ENCODE measurements at regions not wholly inside any gene's neighbourhood (a gene's known extent, or its start where the extent isn't known, plus 50 kb on each side); places are given as distances from the start of the nearest gene placed in this dataset.

DNA sequence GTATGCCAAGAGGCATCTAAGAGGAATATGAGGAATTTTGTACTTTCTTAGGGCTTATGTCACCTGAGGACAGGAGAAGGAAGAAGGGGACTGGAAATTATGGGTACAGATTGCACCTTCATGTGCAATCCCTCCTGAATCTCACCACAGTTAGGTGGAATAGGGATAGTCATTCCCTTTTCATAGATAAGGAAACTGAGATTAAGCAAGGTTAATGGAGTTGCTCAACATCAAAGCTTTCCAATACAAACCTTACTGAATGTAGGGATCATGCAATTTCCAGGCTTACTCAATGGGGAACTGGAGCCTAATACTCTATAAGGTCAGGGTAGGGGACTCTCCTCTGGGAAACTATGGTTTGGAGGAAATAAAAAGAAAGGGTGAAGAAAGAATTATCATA is 133.0 kb downstream of the C11orf87 start:
- no peak for FAIRE-seq

DNA sequence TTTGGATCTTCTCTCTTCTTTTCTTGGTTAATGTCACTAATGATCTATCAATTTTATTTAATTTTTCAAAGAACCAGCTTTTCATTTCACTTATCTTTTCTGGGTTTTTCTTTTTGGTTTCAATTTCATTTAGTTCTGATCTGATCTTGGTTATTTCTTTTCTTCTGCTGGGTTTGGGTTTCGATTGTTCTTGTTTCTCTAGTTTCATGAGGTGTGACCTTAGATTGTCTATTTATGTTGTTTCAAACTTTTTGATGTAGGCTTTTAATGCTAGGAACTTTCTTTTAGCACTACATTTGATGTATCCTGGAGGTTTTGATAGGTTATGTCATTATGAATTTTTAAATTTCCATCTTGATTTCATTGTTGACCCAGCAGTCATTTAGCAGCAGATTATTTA is 142.3 kb downstream of the C11orf87 start:
- no peak for FAIRE-seq

GRCh38 chr11:109582470-109582869 is 160.5 kb downstream of the C11orf87 start:
- no peak for FAIRE-seq

DNA sequence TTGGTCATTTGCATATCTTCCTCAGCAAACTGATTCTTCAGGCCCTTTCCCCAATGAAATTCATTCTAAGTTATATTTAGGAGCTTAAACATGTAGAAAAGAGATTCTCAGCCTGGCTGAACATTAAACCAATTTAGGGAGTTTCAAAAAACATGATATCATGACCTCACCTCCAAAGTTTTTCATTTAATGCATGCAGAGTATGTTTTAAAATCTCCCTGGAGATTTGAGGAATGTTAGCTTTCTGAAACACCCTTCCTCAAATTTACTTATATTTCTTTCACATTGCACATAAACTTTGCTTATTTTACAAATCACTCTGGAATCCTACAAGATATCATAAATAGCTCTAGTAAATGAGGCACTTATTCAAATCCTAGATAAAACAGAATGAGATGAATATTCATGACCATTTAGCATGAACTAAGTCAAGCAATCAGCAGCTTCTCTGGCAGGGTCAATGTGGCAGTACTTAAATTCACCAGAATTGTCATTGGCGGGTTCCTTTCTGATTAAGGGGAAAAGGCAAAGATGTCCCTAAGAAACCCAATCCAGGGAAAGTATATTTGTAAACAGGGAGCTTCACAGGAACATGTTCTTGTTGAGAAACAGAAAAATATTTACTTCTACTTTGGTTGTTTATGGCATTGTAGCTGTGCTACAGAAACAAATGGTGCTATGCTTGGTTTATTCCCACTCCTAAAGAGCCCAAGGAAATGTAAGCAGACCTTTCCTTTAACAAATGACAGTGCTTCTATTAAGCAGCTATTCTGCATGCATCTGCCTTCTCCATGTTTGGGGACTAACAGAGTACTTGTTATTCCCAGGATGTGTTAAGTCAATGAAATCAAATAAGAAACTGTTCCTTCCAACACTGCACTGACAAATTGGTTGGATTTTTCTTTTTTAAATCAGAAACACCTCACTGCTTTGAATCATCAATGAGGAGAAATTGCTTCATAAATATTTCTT is 162.3 kb downstream of the C11orf87 start:
- no peak for FAIRE-seq

DNA sequence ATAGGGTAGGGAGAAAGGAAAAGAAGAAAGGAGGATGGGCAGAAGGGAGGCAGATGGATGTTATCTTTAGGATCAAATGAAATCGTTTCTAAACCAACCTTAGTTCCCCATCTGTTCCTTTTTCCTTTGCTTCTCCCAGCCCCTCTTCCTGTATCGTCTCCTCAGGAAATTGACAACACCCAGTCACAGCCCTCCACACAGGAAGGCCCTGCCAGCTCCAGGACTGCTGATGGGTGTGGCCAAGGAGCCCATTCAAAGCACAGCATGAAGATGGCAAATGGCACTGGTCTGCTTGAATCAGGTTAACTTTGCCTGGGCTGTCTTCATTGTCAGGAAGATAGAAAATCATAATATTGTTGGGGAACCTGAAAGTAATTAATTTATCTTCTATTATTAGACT is 164.8 kb downstream of the C11orf87 start:
- no peak for FAIRE-seq

DNA sequence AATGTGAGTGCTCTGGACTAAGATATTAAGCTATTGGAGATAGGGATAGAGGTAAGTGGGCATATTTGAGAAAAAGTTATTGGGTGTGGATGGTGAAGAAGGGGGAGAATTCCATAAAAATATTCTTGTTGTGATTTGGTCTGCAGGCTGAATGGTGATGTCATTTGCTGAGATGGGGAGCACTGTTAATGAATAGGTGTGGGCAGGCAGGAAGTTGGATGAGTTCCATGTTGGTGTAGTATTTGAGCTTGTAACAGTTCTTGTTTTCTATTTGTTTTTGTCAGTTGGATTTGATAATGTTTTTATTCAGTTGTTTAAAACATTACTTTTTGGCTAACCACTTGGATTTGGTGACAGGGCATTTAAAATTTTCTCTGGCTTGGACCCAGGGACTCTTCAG is 168.8 kb downstream of the C11orf87 start:
- no peak for FAIRE-seq

DNA sequence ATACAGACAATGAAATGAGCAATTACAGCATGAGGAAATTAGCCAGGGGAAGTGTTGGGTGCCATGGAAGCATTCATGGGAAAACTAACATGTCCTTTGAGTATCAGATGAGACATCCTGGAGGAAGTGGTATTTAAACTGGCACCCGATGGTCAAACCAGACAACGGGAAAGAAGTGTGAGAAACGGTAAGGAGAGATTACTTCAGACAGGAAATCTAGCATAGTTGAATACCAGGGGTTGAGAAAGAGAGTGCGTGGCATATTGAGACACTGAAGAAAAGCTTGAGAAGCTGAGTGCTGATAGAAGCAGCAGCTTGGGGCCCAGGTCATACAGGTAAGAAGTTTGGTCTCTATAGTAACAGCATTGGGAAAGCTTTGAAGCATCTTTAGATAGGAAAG is 175.3 kb downstream of the C11orf87 start:
- FAIRE-seq = no peak

GRCh38 chr11:109604481-109605400 is 182.8 kb downstream of the C11orf87 start:
- no peak for FAIRE-seq

DNA sequence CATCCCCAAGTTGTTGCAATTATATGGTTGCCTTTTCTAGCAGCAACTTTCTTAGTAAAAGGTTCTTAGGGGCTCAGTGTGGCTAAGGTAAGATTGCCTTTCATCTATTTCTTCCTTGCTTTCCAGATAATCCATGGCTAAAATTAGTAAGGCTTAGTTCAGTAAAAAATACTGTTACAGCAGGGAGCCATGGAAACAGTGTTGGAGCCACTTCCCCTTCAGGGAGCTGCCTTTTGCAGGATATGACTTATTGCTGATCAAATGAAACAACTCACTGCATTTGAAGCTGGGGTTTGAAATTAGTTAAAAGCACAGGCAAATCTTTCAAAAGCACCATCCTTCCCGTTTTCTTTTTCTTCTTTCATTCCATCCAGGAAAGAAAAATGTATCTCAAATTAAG is 184.3 kb downstream of the C11orf87 start:
- no peak for FAIRE-seq

GRCh38 chr11:109609454-109610185 is 187.6 kb downstream of the C11orf87 start:
- no peak for FAIRE-seq

- FAIRE-seq = no peak
Observed at GRCh38 chr11:109612496-109612895, 190.5 kb downstream of the C11orf87 start.

DNA sequence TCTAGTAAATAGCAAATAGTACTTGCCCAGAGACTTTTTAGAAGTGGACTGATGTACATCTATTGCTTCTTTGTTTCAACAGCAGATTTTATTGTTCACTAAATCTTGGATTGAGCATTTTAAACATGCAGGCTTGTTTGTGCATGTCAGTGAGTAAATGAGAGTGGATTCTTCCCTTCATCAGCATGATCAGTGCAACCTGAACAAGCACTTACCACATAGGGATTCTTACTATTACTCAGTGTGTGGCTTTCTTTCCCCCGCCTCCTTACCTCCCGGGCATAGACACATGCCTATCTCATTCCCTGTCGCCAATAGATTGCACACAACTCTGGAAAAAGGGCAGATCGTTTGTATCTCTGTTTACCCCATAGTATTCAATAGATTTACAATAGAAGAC is 197.5 kb downstream of the C11orf87 start:
- FAIRE-seq = no peak

DNA sequence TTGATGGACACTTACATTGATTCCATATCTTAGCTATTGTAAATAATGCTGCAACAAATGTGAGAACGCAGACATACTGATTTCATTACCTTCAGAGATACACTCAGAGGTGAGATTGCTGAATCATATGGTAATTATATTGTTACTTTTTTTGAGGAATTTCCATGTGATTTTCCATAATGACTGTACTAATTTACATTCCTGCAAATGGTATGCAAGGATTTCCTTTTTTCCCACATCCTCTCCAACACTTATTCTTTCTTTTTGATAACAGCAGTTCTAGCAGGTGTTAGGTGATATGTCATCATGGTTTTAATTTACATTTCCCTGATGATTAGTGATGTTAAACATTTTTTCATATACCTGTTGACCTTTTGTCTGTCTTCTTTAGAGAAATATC is 207.7 kb downstream of the C11orf87 start:
- FAIRE-seq = no peak

DNA sequence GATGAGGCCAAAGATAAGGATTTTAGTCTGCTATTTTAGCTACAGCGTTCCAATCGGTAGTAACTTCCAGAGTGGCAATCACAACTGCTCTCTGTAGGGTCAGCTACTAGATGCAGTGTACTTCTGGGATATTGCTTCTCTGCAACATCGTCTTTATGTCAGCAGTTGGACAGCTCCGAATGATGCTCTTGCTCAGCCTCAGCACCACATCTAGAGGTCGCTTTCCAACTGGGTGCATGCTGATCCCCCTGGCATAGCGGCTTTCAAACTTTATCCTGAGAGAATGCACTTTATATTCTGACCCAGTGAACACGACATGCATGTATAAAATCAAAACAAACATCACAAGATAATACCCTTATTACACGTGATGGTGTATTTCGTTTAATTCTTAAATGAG is 219.6 kb downstream of the C11orf87 start:
- no peak for FAIRE-seq

DNA sequence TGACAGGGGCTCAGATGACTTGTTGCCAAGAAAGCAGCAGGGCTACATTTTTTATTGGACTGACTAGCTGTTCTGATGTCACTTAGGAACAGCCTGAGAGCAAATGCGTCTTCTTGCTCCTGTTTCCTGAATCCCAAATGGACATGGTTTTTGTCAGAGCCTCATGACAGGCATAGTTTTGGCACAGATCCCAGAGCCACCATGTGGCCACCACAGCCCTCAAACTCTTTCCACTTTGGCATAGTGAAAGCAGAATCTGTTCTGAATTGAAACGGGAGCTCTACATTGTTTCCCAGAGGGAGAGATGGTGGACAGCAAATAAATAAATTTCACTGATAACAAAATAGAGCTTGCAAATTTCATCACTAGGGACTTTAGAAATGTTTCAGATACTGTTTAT is 222.2 kb downstream of the C11orf87 start:
- no peak for FAIRE-seq

- FAIRE-seq = no peak
Observed at GRCh38 chr11:109648804-109649203, 226.8 kb downstream of the C11orf87 start.

DNA sequence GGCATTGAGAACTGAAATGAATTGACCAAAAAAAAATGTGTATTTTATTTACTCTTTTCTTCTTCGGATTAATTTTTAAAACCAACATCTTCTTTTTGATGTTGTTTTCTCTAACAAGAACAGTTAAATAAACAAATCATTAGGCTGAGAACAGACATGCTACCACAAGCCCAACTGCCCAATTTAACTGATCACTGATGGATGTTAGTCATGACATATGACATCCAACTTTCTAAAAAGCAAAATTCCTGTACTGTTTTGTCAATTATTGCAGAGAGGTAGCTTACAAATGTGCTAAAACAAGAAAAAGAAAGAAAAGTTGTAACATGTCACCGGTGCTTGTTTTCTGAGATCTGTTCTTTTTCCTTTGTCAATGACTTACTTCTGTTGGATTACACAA is 232.1 kb downstream of the C11orf87 start:
- FAIRE-seq = no peak

DNA sequence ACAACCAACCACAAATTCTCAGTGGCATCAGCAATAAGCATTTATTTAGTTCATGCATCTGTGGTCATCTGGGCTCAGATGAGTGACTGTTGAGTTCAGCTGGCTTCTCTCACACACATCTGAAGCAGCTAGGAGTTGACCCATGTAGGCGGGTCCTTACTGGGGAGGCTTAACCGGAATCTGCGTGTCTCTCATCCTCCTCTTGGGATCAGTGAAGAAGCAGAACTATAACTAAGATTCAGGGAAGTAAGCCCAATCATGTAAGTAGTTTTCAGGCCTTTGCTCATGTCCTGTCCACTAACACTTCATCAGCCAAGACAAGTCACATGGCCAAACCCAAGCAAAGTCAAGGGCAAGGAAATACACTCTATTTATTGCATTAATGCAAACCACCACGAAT is 236.2 kb downstream of the C11orf87 start:
- no peak for FAIRE-seq

GRCh38 chr11:109667719-109668118 is 245.7 kb downstream of the C11orf87 start:
- FAIRE-seq = no peak

DNA sequence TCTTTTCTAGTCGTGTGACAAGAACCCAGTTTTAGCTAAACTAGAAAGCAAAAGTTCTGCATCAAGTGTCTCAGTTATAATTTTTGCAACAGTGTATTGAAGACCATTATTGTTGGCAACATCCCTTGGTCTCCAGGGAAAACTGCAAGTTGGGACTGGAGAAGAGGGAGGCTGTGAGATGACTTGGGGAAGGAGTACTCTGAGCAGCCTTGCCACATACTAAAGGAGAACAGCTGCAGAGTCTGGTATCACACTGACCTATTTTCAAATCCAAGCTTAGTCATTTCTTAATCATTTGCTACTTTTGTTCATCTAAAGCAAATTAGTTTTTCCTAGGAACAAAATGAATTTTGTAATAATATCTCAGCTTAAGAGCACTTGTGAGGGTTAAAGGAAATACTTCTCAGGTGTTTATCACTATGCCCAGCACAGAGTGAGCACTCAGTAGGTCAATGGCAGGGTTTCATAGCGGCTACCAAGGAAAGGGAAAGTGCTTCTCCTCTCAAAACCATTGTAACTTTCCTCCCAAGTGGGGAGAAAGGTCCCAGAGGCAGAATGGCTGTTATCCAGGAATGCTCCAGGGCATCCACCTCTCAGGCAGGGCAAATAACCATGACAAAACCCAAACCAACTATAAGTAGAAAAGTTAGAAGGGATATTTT is 247.1 kb downstream of the C11orf87 start:
- no peak for FAIRE-seq

DNA sequence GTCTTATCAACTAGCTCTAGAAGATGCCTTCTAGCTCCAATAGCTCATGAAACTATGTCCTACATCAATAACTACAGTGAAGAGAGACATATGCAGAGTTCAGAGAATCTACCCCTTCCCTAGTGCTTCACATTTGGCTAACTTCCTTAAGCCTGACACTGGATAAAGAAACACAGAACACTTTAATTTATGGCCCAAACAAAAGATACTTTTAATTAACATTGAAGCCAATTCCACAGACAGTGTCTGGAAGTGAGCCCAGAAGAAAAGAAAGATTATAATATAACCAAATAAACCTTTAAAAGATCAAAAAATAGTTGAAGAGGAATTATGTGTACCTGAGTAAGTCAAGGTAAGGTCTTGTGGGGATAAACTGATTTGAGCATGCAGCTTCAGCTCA is 255.2 kb downstream of the C11orf87 start:
- no peak for FAIRE-seq

DNA sequence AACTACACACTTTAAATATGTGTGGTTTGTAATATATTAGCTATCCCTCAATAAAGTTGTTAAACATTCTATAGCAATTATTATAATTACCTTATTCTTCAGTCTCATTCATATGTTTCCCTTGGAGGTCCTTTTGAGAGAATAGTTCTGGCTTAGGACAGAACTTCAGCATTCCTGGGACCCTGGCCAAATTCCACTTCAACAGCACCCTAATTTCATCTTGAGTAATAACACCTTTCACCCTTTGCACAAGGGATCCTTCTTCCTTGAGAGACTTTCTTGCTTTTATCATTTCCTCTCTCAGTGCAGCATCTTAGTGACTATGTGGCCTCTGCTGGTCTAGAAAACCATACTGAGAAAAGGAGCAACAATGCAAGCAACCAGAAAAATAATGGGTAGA is 255.9 kb downstream of the C11orf87 start:
- FAIRE-seq = no peak

- FAIRE-seq = no peak
Observed at GRCh38 chr11:109680127-109680526, 258.1 kb downstream of the C11orf87 start.

Measured in G401.6 (cell line).